SK-N-DZ (cell line): ENCODE measurements at regions not wholly inside any gene's neighbourhood (a gene's known extent, or its start where the extent isn't known, plus 50 kb on each side); places are given as distances from the start of the nearest gene placed in this dataset.
"Not testable (repeated sequence)": the region's sequence is repeated elsewhere in the genome, so short reads cannot be mapped to it uniquely, and the experiment has no call there.

Source experiments
- DNase-seq: peaks from one replicate; pipeline ENCODE4 v3.0.0-alpha.2; 2015; ENCODE audit warnings: low spot score

DNA sequence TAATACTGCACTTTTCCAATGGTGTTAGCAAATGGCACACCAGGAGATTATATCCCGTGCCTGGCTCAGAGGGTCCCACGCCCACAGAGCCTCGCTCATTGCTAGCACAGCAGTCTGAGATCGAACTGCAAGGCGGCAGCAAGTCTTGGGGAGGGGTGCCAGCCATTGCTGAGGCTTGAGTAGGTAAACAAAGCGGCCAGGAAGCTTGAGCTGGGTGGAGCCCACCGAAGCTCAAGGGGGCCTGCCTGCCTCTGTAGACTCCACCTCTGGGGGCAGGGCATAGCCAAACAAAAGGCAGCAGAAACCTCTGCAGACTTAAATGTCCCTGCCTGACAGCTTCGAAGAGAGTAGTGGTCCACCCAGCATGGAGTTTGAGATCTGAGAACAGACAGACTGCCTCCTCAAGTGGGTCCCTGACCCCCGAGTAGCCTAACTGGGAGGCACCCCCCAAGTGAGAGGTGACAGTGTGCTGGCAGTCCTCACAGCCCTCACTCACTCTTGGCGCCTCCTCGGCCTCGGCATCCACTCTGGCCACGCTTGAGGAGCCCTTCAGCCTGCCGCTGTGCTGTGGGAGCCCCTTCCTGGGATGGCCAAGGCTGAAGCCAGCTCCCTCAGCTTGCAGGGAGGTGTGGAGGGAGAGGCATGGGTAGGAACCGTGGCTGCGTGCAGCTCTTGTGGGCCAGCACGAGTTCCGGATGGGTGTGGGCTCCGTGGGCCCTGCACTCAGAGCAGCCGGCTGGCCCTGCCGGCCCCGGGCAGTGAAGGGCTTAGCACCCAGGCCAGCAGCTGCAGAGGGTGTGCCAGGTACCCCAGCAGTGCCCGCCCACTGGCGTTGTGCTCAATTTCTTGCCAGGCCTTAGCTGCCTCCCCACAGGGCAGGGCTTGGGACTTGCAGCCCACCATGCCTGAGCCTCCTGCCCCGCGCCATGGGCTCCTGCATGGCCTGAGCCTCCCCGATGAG lies 188.0 kb downstream of the MMUT start:
- DNase-seq: not testable (repeated sequence)

DNA sequence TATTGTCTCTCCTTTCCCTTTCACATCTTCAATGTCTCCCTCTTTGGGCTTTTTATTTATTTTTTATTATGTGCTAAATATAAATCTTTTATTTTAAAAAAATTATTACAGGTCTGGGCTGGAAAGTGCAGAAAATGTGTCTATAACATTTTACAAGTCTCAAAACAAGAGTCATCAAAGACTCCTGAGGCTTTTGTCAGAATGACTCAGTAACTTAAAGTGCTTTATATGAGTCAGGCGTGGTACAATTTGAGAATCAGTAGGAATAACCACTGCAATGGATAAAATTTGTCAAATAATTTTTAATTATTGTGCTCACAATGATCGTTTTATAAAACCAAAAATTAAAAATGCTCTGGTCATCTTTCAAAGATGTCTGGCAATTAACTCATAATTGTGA lies 193.9 kb downstream of the MMUT start:
- no peak for DNase-seq

- no peak for DNase-seq
Measured at GRCh38 chr6:49264909-49265308, 198.1 kb downstream of the MMUT start.

DNA sequence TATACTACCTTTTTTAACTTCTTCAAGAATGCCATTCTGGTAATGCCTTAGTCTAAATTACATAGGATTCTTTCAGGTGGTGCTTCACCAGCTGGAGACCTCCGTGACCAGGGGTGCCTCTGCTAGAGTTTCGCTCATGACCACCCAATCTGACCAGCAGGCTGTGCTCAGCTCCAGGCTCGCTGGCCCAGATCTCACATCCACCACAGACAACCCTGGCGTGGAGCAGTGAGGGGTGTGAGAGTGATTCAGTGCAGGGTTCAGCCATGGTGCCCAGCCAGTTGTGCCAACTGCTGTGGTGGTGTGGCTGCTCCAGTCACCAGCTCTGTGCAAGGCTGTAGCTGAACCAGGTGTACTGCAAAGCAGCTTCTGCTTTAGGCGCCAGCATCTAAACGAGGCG lies 198.6 kb downstream of the MMUT start:
- no peak for DNase-seq

DNA sequence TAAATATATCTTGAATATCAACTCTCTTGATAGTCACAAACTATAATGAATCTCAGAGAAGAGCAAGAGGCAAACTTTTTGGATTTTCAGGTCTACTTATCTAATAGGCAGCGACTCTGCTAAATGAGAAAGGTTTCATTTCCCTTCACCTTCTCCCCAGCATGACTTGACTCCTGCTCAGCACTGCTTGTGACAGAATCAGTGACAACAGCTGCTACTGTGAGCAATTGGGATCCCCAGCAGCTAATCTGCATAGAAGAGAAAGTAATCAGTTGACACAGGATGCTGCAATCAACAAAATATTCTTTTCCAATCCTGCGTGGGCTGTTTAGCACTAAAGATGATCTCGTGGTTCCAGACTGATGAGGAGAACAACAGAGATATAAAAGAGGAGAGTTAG lies 205.5 kb downstream of the MMUT start:
- no peak for DNase-seq

- no peak for DNase-seq
Measured at GRCh38 chr6:49255335-49255734, 207.7 kb downstream of the MMUT start.

- no peak for DNase-seq
Measured at GRCh38 chr6:49252901-49253300, 210.2 kb downstream of the MMUT start.

- no peak for DNase-seq
Measured at GRCh38 chr6:49233483-49233882, 229.6 kb downstream of the MMUT start.

- no peak for DNase-seq
Measured at GRCh38 chr6:49225471-49225870, 237.6 kb downstream of the MMUT start.

DNA sequence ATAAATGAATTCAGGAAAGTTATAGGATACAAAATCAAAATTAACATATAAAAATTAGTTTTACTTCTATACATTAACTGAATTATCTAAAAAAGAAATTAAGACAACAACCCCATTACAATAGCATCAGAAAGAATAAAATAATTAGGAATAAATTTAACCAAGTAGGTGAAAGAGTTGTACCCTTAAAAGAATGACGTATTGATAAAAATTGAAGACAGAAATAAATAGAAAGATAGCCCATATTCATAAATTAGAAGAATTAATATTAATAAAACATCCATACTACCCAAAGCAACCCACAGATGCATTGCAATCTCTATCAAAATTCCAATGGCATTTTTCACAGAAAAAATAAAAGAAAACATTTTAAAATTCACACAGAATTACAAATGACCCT lies 242.8 kb downstream of the MMUT start:
- no peak for DNase-seq

DNA sequence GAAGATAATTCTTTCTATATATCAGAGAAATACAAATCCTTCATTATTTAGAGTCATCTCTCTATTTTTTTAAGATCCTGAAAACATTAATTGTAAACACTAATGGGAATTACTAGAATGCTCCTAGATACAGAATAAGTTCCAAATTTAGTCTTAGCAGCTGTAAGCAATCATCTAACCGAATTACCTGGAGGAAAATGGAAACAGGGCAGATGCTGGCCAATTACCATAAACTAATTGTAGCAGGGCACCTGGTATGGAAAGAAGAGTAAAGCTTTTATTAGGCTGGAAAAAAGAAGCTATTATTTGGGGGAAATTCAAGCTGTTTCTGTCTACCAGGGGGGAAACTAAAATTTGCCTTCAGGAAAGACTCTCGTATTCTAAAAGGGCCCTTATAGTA lies 257.5 kb downstream of the MMUT start:
- peak; percentile 82 for DNase-seq

DNA sequence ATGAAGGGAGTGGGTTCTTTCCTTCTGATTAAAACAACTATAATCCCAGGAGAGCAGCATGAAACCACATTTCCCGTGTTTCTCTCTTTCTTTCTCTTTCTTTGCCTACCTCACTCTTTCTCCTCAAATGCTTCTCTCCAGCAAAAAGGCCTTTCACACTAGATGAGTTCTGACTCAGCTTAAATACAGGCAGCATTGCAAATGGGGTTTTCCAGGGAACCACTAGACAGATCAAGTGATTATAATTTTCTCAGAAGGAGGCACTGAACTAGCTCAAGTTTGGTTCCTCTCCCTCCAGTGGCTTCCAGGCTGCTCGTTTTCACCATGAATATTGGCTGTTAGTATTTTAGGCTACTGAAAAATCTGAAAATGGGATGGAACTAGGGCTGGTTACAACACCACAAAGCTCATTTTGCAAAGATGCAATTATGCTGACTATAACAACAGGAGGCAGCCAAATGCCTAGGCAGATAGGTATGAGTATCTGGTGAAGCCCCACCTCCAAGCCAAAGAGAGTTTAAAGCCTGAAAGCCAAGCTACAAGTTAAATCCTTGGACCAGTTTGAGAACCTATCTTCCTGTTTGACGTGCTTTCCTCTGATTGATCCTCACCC lies 260.0 kb downstream of the MMUT start:
- DNase-seq: no peak

- DNase-seq: no peak
Measured at GRCh38 chr6:49198015-49198414, 265.0 kb downstream of the MMUT start.

- not testable (repeated sequence) for DNase-seq
Measured at GRCh38 chr6:49162379-49162778, 300.7 kb downstream of the MMUT start.

DNA sequence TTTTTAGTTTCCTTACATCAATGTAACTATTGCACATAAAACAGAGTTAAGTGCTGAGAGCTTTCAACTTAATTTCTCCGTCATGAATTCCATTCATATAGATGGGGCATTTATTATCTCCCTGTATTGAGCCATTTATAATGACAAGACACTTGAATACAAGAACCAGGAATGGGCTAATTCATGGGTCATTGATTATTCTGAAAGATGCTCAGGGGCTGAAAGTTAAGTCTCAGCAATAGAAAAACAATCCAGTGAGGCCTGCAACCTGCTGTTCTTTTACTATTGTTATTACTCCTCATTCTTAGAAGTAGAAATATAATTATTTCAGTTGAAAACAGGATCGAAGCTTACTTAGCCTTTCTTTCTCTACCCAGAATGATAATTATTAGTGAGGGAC lies 307.7 kb downstream of the MMUT start:
- DNase-seq: no peak

DNA sequence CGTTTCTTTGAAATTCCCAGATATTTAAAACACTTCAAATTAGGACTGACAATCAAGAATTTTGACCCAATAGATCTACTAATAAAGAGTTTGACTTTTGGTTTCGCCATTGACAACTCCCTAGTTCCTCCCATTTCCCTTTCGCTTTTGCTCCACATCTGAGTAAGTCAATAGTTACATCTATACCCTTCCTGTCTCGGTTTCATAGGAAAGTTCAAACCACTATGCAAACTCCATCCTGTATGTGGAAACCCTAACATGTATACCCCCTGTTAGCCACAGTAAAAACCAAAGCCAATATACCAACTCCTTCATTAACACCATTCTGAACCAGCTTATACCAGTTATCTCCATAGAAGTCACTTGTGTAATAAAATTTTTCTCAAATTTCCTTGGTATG lies 311.1 kb downstream of the MMUT start:
- DNase-seq: no peak

GRCh38 chr6:49151461-49151860 lies 311.6 kb downstream of the MMUT start:
- no peak for DNase-seq

DNA sequence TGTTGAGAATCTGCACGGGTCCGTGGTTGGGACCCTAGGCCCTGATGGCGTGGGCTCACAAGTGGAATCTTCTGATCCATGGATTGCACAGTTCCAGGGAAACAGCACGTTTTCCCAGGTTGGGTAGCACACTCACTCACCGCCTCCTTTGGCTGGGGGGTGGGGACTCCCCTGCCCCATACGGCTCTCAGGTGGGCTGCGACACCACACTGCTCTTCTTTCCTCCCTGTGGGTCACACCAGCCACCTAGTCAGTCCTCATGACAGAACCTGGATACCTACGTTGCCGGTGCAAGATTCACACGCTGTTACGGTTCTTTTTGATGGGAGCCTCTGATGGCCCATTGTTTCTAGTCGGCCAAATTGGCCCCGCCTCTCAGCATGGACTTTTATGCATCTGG lies 312.0 kb downstream of the MMUT start:
- DNase-seq: no peak

DNA sequence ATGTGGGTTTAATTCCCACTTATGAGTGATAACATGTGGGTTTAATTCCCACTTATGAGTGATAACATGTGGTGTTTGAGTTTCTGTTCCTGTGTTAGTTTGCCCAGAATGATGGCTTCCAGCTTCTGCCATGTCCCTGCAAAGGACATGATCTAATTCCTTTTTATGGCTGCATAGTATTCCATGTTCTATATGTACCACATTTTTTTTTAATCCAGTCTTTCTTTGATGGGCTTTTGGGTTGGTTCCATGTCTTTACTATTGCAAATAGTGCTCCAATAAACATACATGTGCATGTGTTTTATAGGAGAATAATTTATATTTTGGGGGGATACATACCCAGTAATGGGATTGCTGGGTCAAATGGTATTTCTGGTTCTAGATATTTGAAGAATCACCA lies 317.8 kb downstream of the MMUT start:
- DNase-seq: no peak

- DNase-seq: no peak
Measured at GRCh38 chr6:49142421-49143151, 320.5 kb downstream of the MMUT start.

DNA sequence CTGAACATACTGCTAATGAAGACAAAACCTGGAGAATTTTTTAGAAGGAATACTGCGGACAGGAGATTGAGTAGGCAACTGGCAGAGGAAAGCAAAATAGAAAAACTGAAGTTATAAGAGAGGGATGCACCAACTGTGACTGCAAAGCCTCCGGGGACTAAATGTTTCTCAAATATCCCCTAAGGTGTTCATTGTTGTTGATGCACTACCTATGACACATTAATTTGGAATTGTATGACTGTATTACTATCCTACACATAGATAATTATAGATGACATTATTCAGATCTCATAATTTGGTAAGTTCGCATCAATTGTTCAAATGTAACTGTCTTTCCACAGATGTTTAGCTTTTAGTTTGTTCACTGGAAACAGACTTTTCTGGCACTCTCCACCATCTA lies 341.1 kb downstream of the MMUT start:
- no peak for DNase-seq

DNA sequence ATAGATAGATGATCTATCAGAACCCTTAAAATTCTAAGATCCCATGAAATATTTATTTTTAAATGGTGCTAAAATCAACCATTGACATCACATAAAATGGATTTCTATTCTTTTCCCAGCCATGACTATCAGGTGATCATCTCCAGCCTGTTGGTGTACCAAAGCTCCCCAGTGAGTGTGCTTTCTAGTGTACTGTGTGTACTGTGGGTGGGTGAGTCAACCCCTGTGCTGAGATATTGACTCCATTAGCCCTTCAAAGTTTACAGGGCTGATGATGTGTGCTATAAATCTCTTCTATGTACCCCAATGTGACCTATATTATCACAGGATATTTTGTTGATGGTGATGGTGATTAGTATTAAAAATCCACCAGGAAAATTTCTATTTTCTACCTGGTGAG lies 344.6 kb downstream of the MMUT start:
- no peak for DNase-seq

- DNase-seq: no peak
Measured at GRCh38 chr6:49110916-49111315, 352.1 kb downstream of the MMUT start.
